ENCODE measurements at regions not wholly inside any gene's neighbourhood (a gene's known extent, or its start where the extent isn't known, plus 50 kb on each side); places are given as distances from the start of the nearest gene placed in this dataset.

GRCh38 chr9:28770226-28770625, 1196.9 kb upstream of the C9orf72 start:
- DNase-seq (ENCODE audit: low read depth, low spot score): no peak
- Histone ChIP-seq H3K36me3 (ENCODE audit: control insufficient read depth in 1 of 2, insufficient read depth in 2 of 2, low read length in 2 of 2) (no peaks in the 10 kb centered on the region), H3K79me2 (ENCODE audit: insufficient read depth, low read length) (no peaks in the 10 kb centered on the region), H3K4me3 (replicated peaks in 1 of 2; ENCODE audit: low read depth in 1 of 2, low read length in 2 of 2) (no peak overlapping the region), H3K9me2 (ENCODE audit: insufficient read depth) (no peaks in the 10 kb centered on the region), H3K9me3 (ENCODE audit: control insufficient read depth in 1 of 2, insufficient read depth in 1 of 2, low read depth in 1 of 2, low read length in 2 of 2) (no peaks in the 10 kb centered on the region), H4K20me1 (ENCODE audit: insufficient read depth) (no peaks in the 10 kb centered on the region), H2AFZ (ENCODE audit: low read depth, low read length, poor library complexity, severe bottlenecking) (no peak overlapping the region), H3K4me2 (ENCODE audit: low read length) (no peak overlapping the region), H3K27ac (ENCODE audit: low read depth, low read length) (no peak overlapping the region), H3K4me1 (ENCODE audit: control insufficient read depth in 1 of 2, insufficient read depth in 2 of 2, low read length in 2 of 2) (no peaks in the 10 kb centered on the region), H3K9ac (ENCODE audit: low read length) (no peak overlapping the region), H3K27me3 (ENCODE audit: insufficient read depth, low read length) (no peaks in the 10 kb centered on the region)
- POLR2A ChIA-PET: no interaction called here
- RAD21 ChIA-PET (ENCODE audit: low non-redundant PET in 1 of 2, low total read pairs in 2 of 2, uncharacterized antibody in 2 of 2, unreplicated experiment in 2 of 2): no interaction called here
- TF ChIP-seq POLR2A (IDR thresholded peaks at IDR 0.05; ENCODE audit: borderline replicate concordance, extremely low read depth, insufficient read depth, insufficient read length): no peak
- no TSS peak for BruUV-seq (replicated peaks)
- CTCF ChIA-PET: no interaction called here
- intact Hi-C loops (cut with micrococcal nuclease): loop anchor here (10.0 kb wide), 1 partner anchor 925 kb away; no protein-coding TSS in a partner anchor
- ATAC-seq: no peak

GRCh38 chr9:28770827-28771226, 1197.5 kb upstream of the C9orf72 start:
- H3K27ac ChIP-seq (ENCODE audit: low read depth, low read length): no peak overlapping the region
- no peak overlapping the region for H2AFZ ChIP-seq (ENCODE audit: low read depth, low read length, poor library complexity, severe bottlenecking)
- DNase-seq (ENCODE audit: low read depth, low spot score) (no peak), ATAC-seq (no peak)
- no TSS peak for BruUV-seq (replicated peaks)
- H4K20me1 ChIP-seq (ENCODE audit: insufficient read depth): no peaks in the 10 kb centered on the region
- no peaks in the 10 kb centered on the region for H3K9me3 ChIP-seq (ENCODE audit: control insufficient read depth in 1 of 2, insufficient read depth in 1 of 2, low read depth in 1 of 2, low read length in 2 of 2)
- CTCF ChIA-PET: no interaction called here
- H3K4me1 ChIP-seq (ENCODE audit: control insufficient read depth in 1 of 2, insufficient read depth in 2 of 2, low read length in 2 of 2): no peaks in the 10 kb centered on the region
- RAD21 ChIA-PET (ENCODE audit: low non-redundant PET in 1 of 2, low total read pairs in 2 of 2, uncharacterized antibody in 2 of 2, unreplicated experiment in 2 of 2): no interaction called here
- no peak overlapping the region for H3K4me3 ChIP-seq (replicated peaks in 1 of 2; ENCODE audit: low read depth in 1 of 2, low read length in 2 of 2)
- no peak overlapping the region for H3K4me2 ChIP-seq (ENCODE audit: low read length)
- POLR2A ChIA-PET: no interaction called here
- no peak for TF ChIP-seq ZFX (IDR thresholded peaks at IDR 0.05)
- TF ChIP-seq RAD21 (IDR thresholded peaks at IDR 0.05; ENCODE audit: low read depth): no peak
- no peak for TF ChIP-seq ZBTB33 (IDR thresholded peaks at IDR 0.05; ENCODE audit: extremely low read depth, insufficient replicate concordance, low read length)
- TF ChIP-seq ELF1 (IDR thresholded peaks at IDR 0.05; ENCODE audit: borderline replicate concordance, low read depth): no peak
- no peak for TF ChIP-seq CEBPB (IDR thresholded peaks at IDR 0.05; ENCODE audit: low read depth)
- no peak for TF ChIP-seq SRF (IDR thresholded peaks at IDR 0.05; ENCODE audit: low read depth)
- no peak for TF ChIP-seq FOSL1 (IDR thresholded peaks at IDR 0.05; ENCODE audit: low read depth)
- TF ChIP-seq SIN3A (IDR thresholded peaks at IDR 0.05; ENCODE audit: low read depth): no peak
- no peak for TF ChIP-seq CBX3 (IDR thresholded peaks at IDR 0.05; ENCODE audit: low read depth)
- TF ChIP-seq ZNF274 (IDR thresholded peaks at IDR 0.05; ENCODE audit: low read depth, low read length): no peak
- no peak for TF ChIP-seq EGR1 (IDR thresholded peaks at IDR 0.05; ENCODE audit: low read depth)
- no peak for TF ChIP-seq MAX (IDR thresholded peaks at IDR 0.05)
- TF ChIP-seq JUND (IDR thresholded peaks at IDR 0.05): no peak
- H3K79me2 ChIP-seq (ENCODE audit: insufficient read depth, low read length): no peaks in the 10 kb centered on the region
- H3K9me2 ChIP-seq (ENCODE audit: insufficient read depth): no peaks in the 10 kb centered on the region
- no peak overlapping the region for H3K9ac ChIP-seq (ENCODE audit: low read length)
- no peaks in the 10 kb centered on the region for H3K36me3 ChIP-seq (ENCODE audit: control insufficient read depth in 1 of 2, insufficient read depth in 2 of 2, low read length in 2 of 2)
- intact Hi-C loops (cut with micrococcal nuclease): loop anchor here (10.0 kb wide), 1 partner anchor 924 kb away; no protein-coding TSS in a partner anchor
- no peaks in the 10 kb centered on the region for H3K27me3 ChIP-seq (ENCODE audit: insufficient read depth, low read length)
